ENCODE measurements at regions not wholly inside any gene's neighbourhood (a gene's known extent, or its start where the extent isn't known, plus 50 kb on each side); places are given as distances from the start of the nearest gene placed in this dataset.
"Not testable (repeated sequence)": the region's sequence is repeated elsewhere in the genome, so short reads cannot be mapped to it uniquely, and the experiment has no call there.

DNA sequence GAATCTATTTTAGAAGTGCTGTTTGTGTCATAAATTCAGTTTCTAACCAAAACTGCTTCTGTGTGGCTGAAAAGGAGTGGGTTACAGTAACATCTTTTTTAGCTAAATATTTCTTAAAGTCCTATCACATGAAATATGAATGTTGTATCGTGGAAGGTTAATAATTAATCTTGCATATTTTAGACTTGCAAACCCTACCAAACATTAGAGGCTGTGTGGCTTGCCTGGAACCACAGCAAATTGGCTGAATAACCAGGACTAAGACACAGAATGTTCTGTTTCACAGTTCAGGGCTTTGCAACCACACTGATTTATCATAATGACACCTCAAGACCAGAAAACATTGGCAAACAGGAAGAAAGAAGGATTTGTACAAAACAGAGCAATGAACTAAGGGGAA, 208.9 kb upstream of the CNTNAP5 start:
- DNase-seq (ENCODE audit: low read depth in 2 of 2) = no peak

DNA sequence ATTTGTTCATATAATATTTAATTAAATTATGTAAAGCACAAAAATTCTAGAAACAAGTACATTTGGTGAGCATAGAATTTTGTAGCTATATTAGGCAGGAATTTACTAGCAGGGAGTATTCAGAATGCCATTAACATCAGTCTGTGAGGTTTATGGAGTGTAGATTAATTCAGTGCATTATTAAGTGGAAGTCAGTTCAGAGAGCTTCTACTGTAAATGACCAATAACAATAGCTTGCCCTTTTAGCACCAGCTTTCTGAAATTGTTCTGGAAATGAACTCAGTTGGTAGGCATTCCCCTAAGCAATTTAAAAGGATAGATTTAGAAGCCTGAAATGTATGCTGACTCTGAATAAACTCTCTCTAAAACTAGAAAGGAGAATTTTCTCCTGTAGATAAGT, 208.2 kb upstream of the CNTNAP5 start:
- no peak for DNase-seq (ENCODE audit: low read depth in 2 of 2)

DNA sequence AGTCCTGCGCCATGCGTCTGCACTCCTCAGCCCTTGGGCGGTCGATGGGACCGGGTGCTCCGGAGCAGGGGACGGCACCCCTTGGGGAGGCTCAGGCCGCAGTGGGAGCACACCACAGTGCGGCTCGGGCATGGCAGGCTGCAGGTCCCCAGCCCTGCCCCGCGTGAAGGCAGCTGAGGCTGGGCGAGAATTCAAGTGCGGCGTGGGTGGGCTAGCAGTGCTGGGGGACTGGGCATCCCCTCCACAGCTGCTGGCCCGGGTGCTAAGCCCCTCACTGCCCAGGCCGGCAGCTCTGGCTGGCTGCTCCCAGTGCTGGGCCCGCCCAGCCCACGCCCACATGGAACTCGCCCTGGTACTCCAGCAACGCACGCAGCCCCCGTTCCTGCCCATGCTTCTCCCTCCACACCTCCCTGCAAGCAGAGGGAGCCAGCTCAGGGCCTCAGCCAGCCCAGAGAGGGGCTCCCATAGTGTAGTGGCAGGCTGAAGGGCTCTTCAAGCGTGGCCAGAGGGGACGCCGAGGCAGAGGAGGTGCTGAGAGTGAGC, 198.3 kb upstream of the CNTNAP5 start:
- no peak for DNase-seq (ENCODE audit: low read depth in 2 of 2)

DNA sequence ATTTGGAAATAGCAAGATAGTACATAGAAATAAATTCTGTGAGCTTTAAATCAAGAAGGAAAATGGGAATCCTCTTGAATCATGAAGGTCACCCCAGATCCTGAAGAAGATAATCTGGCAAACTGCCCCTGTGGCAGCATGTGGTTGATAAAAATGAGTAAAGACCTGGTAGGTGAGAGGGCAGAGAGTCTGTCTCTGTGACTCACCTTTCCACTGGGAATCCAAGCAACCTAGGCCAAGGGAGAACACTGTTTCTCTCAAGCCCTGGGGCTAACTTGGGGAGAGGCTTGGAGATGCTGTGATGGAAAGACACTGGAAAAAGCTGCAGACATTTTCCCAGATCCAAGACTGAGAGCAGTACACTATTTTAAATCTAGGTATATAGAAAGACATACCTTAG, 185.8 kb upstream of the CNTNAP5 start:
- DNase-seq (ENCODE audit: low read depth in 2 of 2) = no peak

DNA sequence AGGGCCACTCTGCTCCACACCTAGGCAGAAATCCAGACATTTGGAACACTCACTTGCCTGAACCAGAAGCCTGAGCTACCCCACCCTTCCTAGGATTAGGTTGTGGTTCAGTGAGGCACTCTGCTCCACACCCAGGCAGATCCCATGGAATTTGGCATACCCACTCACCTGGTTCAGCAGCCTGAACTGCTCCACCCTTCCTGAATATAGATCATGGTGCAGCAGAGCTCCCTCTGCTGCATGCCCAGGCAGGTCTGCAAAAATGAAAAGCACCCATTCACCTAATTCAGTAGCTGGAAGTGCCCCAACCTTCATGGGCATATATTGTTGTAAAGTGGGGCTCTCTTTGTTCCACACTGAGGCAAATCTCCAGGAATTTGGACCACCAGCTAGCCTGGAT, 185.1 kb upstream of the CNTNAP5 start:
- DNase-seq (ENCODE audit: low read depth in 2 of 2) = no peak

DNA sequence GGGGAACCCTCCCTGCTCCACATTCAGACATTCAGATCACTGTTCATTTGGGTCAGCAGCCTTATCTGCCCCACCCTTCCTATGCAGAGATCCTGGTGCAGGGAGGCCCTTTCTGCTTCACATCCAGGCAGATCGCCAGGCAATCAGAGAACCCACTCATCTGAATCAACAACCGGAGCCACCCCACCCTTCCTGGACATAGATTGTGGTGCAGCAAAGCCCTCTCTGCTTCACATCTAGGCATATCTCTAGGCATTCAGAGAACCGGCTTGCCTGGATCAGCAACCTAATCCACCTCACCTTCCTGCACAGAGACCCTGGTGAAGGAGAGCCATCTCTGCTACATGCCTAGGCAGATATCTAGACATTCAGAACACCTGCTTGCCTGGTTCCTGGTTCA, 184.5 kb upstream of the CNTNAP5 start:
- DNase-seq (ENCODE audit: low read depth in 2 of 2) = no peak

DNA sequence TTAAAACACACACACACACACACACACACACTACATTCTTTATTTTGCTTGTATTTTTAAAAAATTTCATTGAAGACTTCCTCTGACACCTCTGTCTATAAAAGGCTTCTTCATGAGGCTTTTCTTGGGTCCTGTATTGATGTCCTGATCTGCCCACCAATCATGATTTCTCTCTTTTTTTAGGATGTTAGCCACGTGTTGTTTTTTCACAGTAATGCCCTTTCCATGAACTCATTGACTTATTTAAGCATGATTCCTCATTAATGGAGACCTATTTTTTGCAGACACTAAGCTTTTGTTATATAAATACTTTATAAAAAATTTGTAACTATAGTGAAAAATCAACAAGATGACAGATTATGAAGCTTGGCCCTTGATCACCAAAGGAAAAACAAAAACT, 173.8 kb upstream of the CNTNAP5 start:
- no peak for DNase-seq (ENCODE audit: low read depth in 2 of 2)

DNA sequence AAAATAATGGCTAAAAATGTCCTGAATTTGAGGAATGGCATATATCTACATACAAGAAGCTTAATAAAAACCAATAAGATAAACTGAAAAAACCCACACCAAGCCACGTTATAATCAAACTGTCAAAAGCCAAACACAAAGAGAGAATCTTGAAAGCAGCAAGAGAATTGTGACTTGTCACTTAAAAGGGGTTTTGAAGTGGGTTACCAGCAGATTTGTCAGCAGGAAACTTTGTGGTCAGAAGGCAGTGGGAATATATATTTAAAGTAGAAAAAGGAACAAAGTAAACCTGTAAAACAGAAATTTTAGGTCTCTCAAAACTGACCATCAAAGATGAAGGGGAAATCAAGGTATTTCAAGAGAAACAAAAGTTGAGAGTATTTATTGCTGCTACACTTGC, 171.9 kb upstream of the CNTNAP5 start:
- no peak for DNase-seq (ENCODE audit: low read depth in 2 of 2)

DNA sequence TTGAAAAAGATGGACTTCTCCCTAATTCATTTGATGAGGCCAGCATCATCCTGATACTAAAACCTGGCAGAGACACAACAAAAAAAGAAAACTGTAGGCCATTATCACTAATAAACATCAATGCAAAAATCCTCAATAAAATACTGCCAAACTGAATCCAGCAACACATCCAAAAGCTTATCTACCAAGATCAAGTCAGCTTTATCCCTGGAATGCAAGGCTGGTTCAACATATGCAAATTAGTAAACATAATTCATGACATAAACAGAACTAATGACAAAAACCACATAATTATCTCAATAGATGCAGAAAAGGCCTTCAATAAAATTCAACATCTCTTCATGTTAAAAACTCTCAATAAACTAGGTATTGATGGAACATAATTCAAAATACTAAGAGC, 166.1 kb upstream of the CNTNAP5 start:
- not testable (repeated sequence) for DNase-seq (ENCODE audit: low read depth in 2 of 2)

DNA sequence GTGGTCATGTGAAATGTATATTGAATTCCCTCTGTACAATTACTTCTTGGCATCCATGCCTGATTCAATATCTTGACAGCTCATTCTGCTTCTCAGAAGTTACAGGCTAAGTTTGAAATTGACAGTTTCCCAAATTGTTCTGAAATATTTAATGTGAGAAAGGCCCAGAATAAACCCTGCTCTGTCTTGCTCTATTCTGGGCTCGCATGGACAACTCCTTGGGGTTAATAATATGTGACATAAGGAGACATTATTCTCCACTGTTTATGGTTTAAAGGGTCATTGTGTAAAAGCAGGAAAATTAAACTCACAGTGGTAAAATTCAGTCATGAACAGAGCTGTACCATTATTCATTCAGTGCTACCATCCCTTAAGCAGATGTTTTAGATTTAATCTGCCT, 160.7 kb upstream of the CNTNAP5 start:
- no peak for DNase-seq (ENCODE audit: low read depth in 2 of 2)

DNA sequence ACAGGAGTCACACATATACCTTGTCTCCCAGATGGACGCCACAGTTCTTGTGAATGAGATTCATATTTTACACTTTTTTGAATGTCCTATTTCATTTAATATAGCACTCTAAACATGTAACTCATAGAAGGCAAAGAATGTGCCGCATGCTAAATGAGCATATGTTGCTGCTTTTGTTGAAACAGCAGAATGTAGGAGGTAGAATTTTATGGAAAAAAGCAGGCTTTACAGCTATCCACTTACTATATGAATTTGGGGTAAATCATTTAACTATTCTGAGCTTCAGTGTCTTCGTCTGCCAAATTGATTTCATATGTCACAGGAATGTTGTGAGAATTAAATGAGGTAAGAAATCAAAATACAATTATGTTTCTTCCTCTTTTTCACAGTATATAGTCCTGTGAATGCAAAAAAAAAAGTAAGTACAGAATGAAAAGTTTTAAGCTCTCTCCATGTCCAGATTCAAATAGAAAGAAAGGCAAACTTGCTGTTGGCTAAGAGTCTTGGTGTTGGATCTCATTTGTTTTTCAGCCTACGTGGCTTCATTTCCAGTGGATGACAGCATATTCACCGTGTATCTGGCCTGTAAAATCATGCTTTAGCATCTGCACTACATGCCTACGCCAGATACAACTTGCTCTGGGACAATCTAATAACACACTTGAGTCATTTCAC, 154.7 kb upstream of the CNTNAP5 start:
- no peak for DNase-seq (ENCODE audit: low read depth in 2 of 2)

DNA sequence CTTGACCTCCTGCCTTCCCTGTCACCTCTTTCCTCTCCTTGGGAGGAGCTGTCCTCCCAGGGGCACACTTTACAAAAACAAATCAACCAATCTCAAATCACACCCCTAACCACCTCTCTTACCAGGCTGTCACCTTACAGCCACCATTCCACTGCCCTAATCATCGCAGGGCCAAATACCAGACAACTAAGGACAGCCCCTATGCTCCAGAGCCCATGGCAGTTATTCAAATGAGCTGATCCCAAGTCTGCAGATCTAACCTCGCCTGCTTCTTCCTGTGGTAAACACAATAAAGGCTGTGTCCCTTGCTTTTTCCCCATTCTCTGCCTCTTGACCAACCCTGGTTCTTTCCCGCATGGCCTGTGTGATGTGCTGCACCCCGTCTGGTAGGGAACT, 154.2 kb upstream of the CNTNAP5 start:
- DNase-seq (ENCODE audit: low read depth in 2 of 2) = no peak

DNA sequence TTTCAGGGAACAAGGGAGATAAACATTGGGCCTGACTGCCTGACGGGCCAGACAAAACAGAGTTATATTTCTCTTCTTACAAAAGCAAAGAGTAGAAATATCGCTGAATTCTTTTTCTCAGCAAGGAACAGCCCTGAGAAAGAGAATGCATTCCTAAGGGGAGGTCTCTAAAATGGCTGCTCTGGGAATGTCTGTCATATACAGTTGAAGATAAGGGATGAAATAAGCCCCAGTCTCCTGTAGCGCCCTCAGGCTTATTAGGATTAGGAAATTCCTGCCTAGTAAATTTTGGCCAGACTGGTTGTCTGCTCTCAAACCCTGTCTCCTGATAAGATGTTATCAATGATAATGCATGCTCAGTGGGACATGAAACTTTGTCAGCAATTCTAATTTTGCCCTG, 134.9 kb upstream of the CNTNAP5 start:
- DNase-seq (ENCODE audit: low read depth in 2 of 2) = no peak

DNA sequence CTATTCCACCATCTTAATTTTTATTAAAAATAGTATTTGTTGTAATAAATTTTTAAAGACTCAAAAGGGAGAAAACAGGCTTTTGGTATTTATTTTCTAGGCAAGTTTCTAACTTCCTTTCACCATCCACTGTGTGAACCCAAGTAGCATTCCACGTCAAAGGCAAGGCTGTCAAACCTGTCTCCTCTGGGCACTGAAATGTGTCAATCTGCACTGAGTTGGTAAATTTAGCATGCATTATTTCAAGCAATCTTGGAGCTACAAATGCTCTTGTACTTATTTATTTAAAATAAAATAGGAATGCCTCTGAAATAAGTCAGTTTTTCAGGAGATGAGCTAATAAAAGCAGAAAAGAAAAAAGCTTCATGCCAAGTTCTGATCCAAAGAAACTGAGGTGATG, 130.9 kb upstream of the CNTNAP5 start:
- no peak for DNase-seq (ENCODE audit: low read depth in 2 of 2)

DNA sequence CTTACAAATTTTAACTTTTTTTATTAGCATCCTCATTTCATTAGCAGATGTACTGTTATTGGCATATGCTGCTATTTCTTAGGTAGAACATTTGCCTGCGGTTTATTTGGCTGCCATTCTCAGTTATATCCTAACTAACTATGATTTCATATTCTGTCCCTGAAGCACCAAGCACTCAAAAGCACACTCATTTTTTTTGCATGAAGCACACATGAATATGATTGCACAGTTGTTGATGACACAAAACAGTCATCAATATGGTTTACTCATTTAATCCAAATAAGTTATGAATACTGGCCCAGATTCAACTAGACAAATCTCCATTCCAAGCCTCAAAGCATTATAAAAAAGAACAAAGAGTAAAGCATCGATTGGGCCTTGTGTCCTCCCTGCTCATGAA, 129.4 kb upstream of the CNTNAP5 start:
- DNase-seq (ENCODE audit: low read depth in 2 of 2) = no peak

DNA sequence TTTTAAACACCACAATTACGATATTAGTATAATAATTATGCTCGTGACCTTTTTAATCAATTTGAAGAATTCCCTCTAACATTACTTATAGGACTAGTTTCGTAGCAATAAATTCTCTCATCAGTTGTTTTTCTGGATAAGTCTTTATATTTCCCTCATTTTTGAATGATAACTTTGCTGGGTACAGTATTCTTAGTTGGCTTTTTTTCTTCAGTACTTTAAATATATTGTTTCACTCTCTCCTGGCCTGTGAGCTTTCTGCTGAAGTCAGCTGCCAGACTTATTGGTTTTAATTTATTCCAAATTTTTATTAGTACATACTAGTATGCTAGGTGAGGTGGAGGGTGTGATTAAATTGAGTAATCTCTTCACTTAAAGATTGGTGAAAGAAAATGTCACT, 123.8 kb upstream of the CNTNAP5 start:
- DNase-seq (ENCODE audit: low read depth in 2 of 2) = no peak

DNA sequence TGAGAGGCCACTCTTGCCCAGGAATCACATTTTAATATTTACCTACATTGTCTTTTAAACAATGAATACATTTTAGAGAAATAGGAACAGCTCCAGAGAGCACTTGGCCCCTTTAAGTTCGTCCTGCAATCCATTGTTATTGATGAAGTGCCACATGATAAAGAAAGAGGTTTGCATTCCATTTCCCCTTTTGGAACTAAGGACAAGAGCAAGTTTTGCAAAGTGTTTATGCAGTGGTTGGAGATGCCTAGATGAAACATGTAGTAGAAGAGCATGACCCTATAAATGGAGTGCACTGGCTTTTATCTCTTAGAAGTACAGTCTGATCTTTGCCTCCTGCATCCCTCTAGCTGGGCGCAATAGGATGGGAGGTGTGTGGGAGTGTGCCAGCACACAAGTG, 118.7 kb upstream of the CNTNAP5 start:
- DNase-seq (ENCODE audit: low read depth in 2 of 2) = no peak

DNA sequence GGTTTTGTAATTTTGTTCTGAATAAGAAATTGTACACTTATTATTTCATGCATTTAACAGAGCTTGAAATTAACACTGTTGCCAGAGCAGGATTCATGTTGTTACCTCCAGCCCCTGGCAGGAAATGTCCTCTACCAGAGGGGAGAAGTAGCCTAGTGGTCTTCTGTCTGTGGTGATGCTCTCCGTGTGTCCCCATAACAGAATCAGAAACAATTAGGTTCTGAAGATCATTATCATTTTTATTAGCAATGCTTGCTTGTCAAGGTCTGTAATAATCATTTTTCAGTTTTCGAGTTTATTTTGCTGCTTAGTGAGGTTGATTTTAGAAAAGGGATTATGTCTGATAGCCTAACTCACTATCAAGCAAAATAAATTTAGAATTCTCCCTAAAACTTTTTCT, 116.6 kb upstream of the CNTNAP5 start:
- DNase-seq (ENCODE audit: low read depth in 2 of 2) = no peak

DNA sequence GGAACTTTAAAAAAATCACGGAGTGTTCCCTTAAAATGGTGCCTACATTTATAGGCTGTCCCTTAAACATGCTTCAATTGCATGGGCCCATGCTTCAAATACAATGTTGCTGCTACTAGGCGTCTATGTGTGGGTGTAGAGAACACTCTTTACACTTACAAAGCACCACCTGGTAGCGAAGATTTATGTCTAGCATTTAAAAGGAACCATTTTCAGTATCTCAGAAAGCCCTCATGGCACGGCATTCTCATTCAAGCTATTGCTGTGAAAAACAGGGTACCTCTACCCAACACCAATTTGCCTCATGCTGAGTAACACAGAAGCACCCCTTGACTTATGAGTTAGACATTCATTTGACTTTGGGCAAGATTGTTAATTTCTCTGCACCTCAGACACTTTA, 112.9 kb upstream of the CNTNAP5 start:
- no peak for DNase-seq (ENCODE audit: low read depth in 2 of 2)

DNA sequence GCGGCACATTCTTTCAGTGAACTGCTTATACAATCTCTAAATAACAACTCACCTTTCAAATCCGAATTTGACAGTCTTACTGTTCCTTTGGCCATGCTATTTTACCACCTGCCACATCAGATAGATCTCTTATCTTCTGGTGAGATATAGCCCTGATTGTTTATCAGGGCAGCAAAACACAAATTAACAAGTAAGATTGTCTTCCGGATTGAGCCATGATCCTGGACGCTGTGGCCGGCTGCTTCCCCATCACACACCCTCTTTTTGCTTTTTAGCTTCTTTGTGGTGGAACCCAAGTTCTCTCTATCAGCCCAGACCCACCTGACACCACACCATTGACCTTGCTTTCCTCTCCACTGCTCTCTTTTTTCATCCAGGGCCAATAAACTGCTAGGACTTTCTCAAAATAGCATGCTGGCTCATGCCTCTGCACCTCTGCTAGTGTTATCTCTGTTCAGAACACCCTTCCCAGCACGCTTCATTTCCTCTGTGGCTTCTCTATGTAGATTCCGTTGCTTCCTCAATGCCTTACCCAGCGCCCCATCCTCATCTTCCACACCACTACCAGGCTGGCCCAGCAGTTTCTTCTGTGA, 111.8 kb upstream of the CNTNAP5 start:
- no peak for DNase-seq (ENCODE audit: low read depth in 2 of 2)

DNA sequence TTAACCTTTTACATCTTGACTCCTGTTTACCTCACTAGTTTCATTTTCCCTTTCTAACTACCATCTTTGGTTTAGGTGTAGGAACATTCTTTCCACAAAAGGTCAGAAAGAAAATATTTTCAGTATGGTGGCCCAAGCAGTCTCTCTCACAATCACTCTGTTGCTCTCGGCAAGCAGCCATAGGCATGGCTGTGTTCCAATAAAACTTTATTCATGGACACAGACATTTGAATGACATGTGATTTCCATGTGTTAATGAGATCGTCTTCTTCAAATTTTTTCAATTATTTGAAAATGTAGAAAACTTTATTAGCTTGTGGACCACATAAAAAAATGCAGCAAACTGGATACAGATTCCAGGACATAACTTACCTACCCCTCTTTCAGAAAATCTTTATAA, 109.7 kb upstream of the CNTNAP5 start:
- no peak for DNase-seq (ENCODE audit: low read depth in 2 of 2)

DNA sequence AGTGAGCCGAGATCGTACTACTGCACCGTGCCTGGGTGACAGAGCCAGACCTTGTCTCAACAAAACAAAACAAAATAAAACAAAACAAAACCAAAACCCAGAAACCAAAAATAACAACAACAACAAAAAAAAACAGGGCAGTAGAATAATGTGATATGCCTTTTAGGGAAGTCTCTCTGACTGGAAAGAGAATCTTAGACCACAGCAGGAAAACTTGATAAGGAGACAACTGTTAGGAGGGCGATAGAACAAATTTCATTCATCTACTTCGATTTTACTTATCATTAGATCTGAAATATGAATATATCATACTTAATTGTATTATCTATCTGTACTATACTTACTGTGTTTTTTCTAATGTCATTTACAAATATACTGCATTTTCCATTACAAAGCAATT, 109.0 kb upstream of the CNTNAP5 start:
- no peak for DNase-seq (ENCODE audit: low read depth in 2 of 2)

DNA sequence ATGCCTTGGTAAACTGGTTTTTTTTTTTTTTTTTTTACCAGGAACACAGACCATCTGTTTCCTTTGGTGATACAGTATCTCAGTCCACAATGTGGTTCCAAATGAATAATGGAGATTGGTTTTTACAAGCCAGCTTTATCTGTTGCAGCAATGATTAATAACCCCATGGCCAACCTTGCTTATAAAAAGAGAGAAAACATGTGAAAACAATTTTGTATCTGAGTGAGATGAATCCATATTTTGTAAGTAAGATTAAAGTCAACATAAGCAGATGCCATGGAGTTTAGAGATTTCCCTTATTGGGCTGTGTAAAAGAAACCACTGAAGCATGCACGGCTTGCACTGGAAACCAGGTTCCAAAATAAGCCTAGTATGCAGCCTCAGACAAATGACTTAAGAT, 108.6 kb upstream of the CNTNAP5 start:
- DNase-seq (ENCODE audit: low read depth in 2 of 2) = no peak

DNA sequence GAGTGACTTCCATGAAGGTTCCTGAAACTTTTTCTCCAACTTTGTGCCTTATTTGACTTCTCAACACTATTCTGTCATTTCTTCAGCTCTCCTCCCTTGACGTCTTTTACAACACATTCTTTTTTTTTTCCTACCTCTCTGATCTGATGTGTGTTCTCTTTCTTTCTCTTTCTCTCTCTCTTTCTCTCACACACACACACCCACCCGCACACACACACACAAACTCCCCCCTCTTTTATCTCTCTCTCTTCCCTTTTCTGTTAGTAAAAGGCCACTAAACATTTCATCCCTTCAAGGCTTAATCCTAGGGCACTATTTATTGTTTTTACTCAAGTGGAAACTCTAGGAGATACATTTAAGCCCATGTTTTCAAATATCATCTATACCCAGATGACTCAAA, 107.8 kb upstream of the CNTNAP5 start:
- no peak for DNase-seq (ENCODE audit: low read depth in 2 of 2)
